ENCODE measurements at regions not wholly inside any gene's neighbourhood (a gene's known extent, or its start where the extent isn't known, plus 50 kb on each side); places are given as distances from the start of the nearest gene placed in this dataset.

DNA sequence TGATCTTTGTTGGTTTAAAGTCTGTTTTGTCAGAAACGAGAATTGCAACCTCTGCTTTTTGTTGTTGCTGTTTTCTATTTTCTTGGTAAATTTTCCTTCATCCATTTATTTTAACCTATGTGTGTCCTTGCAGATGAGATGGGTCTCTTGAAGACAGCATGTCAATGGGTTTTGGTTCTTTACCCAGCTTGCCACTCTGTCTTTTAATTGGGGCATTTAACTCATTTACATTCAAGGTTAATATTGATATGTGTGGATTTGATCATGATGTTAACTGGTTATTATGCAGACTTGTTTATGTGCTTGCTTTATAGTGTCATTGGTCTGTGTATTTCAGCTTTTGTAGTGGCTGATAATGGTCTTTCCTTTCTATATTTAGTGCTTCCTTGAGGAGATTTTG is 327.9 kb upstream of the SYT4 start:
- no peak for TF ChIP-seq POLR2A (IDR thresholded peaks at IDR 0.05)
- TF ChIP-seq POLR2AphosphoS5 (IDR thresholded peaks at IDR 0.05) = no peak
- TF ChIP-seq EP300 (IDR thresholded peaks at IDR 0.05) = no peak
- Histone ChIP-seq H3K27me3 (no peaks in the 10 kb centered on the region), H3K4me3 (no peak overlapping the region), H3K9me3 (peaks cover 4% of the 10 kb centered on the region), H3K4me1 (no peaks in the 10 kb centered on the region), H3K36me3 (no peaks in the 10 kb centered on the region), H3K27ac (no peak overlapping the region)
- WGBS = 88% methylated on average over 1 of the region's 1 CpG
- no peak for DNase-seq (ENCODE audit: low spot score in 2 of 2)

DNA sequence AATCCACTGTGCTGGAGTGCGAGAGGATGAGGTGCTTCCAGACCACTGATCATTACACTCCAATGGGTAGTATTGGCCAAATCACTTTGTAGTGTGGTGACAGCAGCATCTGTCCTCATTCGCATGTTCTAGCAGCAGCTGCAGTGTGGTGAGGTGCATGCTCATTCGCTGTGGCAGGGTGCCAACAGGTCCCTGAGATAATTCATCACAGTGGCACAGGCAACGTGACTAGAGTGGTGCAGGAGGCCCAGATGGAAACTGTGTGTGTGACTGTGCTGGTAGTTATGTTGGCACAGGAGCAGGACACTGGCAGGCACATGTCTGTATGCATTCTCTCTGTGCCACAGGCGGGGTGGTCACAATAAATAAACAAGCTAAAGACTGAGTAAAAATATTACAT is 329.5 kb upstream of the SYT4 start:
- peaks cover 4% of the 10 kb centered on the region for H3K9me3 ChIP-seq
- 80% methylated on average over 5 of the region's 5 CpGs for WGBS
- no peaks in the 10 kb centered on the region for H3K4me1 ChIP-seq
- no peak for DNase-seq (ENCODE audit: low spot score in 2 of 2)
- no peaks in the 10 kb centered on the region for H3K36me3 ChIP-seq
- TF ChIP-seq, protein P1, sequence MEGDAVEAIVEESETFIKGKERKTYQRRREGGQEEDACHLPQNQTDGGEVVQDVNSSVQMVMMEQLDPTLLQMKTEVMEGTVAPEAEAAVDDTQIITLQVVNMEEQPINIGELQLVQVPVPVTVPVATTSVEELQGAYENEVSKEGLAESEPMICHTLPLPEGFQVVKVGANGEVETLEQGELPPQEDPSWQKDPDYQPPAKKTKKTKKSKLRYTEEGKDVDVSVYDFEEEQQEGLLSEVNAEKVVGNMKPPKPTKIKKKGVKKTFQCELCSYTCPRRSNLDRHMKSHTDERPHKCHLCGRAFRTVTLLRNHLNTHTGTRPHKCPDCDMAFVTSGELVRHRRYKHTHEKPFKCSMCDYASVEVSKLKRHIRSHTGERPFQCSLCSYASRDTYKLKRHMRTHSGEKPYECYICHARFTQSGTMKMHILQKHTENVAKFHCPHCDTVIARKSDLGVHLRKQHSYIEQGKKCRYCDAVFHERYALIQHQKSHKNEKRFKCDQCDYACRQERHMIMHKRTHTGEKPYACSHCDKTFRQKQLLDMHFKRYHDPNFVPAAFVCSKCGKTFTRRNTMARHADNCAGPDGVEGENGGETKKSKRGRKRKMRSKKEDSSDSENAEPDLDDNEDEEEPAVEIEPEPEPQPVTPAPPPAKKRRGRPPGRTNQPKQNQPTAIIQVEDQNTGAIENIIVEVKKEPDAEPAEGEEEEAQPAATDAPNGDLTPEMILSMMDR (IDR thresholded peaks at IDR 0.05) = no peak
- TF ChIP-seq EP300 (IDR thresholded peaks at IDR 0.05) (no peak), POLR2AphosphoS5 (IDR thresholded peaks at IDR 0.05) (no peak), POLR2A (IDR thresholded peaks at IDR 0.05) (no peak)
- H3K27me3 ChIP-seq = no peaks in the 10 kb centered on the region
- H3K27ac ChIP-seq = no peak overlapping the region
- H3K4me3 ChIP-seq = no peak overlapping the region

DNA sequence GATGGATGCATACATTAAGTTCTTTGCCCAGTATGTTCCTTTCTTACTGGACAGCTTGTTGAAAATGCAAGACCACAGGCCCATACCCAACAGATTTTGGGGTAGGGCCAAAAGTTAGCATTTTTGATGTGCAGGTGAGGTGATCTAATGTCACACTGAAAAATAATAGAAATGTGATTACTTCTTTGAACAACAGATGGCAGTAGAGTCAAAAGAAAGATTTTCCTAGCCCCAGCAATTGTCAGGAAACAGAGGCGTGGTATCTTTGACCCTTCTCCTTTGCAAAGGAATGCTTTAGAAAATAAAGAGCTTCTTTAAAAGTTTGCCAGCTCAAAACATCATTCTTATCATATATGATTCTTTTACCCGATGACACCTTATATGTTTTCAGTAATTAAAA is 343.6 kb upstream of the SYT4 start:
- DNase-seq (ENCODE audit: low spot score in 2 of 2) = no peak
- H3K4me3 ChIP-seq = no peak overlapping the region
- H3K27ac ChIP-seq = no peak overlapping the region
- no peaks in the 10 kb centered on the region for H3K36me3 ChIP-seq
- no peaks in the 10 kb centered on the region for H3K9me3 ChIP-seq
- TF ChIP-seq POLR2AphosphoS5 (IDR thresholded peaks at IDR 0.05) (no peak), EP300 (IDR thresholded peaks at IDR 0.05) (no peak), POLR2A (IDR thresholded peaks at IDR 0.05) (no peak)
- TF ChIP-seq, protein P1 (IDR thresholded peaks at IDR 0.05) = peak in 1 of 2 donors; percentile 34
- WGBS = 17% methylated on average over 2 of the region's 2 CpGs
- no peaks in the 10 kb centered on the region for H3K4me1 ChIP-seq
- no peaks in the 10 kb centered on the region for H3K27me3 ChIP-seq

DNA sequence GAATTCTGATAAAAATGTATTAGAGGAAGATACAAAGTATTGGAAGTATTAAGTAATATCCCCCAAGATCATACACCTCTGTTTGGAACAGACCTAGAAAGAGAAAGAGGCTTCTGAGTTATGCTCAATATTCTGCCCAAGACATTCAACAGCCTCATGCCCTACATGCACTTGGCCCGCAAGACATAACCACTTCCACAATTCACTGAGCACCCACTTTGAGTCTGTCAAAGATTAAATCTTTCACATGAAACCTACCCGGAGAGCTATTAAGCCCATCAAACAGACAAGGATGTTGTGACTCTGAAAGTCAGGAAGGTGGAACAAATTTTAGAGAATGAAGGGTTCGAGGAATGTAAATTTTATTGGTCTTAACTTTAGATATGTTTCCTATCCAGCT is 344.7 kb upstream of the SYT4 start:
- H3K36me3 ChIP-seq = no peaks in the 10 kb centered on the region
- H3K9me3 ChIP-seq = no peaks in the 10 kb centered on the region
- no peak overlapping the region for H3K4me3 ChIP-seq
- 73% methylated on average over 3 of the region's 3 CpGs for WGBS
- DNase-seq (ENCODE audit: low spot score in 2 of 2) = no peak
- no peak overlapping the region for H3K27ac ChIP-seq
- no peaks in the 10 kb centered on the region for H3K27me3 ChIP-seq
- H3K4me1 ChIP-seq = no peaks in the 10 kb centered on the region
- no peak for TF ChIP-seq POLR2AphosphoS5 (IDR thresholded peaks at IDR 0.05)

DNA sequence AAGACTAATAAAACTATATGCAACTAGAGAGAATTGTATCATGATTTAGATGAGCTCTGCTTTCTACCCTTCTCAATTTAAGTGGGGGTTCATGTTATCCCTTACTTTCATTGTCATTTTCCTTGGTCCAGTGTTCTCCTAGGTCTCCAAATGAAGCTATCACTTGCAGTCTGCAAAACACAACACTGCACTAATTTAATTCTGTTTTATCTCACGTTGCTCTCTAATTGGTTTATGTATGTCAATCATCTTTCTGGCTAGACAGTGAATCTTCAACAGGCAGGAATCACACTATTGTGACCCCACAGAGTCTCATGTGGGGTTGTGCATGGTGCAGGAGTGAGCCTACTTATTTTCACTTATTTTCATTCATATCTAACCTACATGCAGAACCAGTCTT is 348.3 kb upstream of the SYT4 start:
- no peak overlapping the region for H3K4me3 ChIP-seq
- no peaks in the 10 kb centered on the region for H3K36me3 ChIP-seq
- H3K9me3 ChIP-seq = no peaks in the 10 kb centered on the region
- TF ChIP-seq EP300 (IDR thresholded peaks at IDR 0.05) (no peak), POLR2AphosphoS5 (IDR thresholded peaks at IDR 0.05) (no peak), POLR2A (IDR thresholded peaks at IDR 0.05) (no peak)
- TF ChIP-seq, protein P1 (IDR thresholded peaks at IDR 0.05) = no peak
- no peaks in the 10 kb centered on the region for H3K27me3 ChIP-seq
- 42% methylated on average over 1 of the region's 1 CpG for WGBS
- no peak overlapping the region for H3K27ac ChIP-seq
- DNase-seq (ENCODE audit: low spot score in 2 of 2) = no peak
- H3K4me1 ChIP-seq = no peaks in the 10 kb centered on the region

DNA sequence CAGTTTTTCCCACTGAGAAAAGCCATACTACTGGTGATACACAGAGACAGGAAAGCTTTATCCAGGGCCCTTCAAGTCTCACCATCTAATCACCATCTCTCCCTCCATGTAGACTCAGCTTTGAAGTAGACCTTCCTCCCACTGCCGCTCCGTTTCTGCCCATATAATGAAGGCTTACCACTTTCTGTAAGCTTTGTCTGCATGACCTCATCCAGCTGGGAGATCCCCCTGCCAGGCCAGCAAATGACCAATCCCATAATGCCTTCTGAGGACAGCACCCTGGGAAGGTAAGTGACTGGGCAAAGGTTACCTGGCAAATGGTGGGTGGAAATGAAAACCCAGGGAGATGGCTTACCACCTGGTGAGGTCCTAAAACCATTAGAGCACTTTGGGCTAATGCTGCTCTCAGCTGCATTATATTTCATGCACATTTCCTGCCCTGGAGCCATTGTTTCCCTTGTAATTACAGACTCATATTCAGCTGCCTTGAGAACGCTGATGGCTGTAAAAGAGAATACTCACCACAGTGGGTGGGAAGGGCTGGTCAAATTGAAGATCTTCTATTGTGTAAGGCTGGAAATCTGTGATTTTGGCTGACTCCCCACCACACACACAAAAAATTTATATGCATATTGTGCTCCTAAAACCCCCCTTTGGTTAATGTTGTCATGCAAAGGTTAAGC is 350.7 kb upstream of the SYT4 start:
- no peak overlapping the region for H3K27ac ChIP-seq
- no peak for TF ChIP-seq POLR2AphosphoS5 (IDR thresholded peaks at IDR 0.05)
- TF ChIP-seq EP300 (IDR thresholded peaks at IDR 0.05) = no peak
- TF ChIP-seq POLR2A (IDR thresholded peaks at IDR 0.05) = no peak
- TF ChIP-seq, protein P1 (IDR thresholded peaks at IDR 0.05) = no peak
- no peaks in the 10 kb centered on the region for H3K27me3 ChIP-seq
- WGBS = 76% methylated on average over 3 of the region's 3 CpGs
- H3K4me3 ChIP-seq = no peak overlapping the region
- DNase-seq (ENCODE audit: low spot score in 2 of 2) = no peak
- H3K9me3 ChIP-seq = no peaks in the 10 kb centered on the region
- no peaks in the 10 kb centered on the region for H3K4me1 ChIP-seq
- H3K36me3 ChIP-seq = no peaks in the 10 kb centered on the region

Measured in suprapubic skin (tissue), 4 donors.